HUES64 (cell line): ENCODE measurements at regions not wholly inside any gene's neighbourhood (a gene's known extent, or its start where the extent isn't known, plus 50 kb on each side); places are given as distances from the start of the nearest gene placed in this dataset.
"Not testable (repeated sequence)": the region's sequence is repeated elsewhere in the genome, so short reads cannot be mapped to it uniquely, and the experiment has no call there.

Experiments
- H3K27ac ChIP-seq: 2 replicates; pipeline ENCODE4 v1.7.0; 2013; ENCODE audit warnings: low read depth, low read length, inconsistent platforms
- H3K27me3 ChIP-seq: 2 replicates; pipeline ENCODE4 v1.6.1; 2013; ENCODE audit warnings: mild to moderate bottlenecking, low read length; ENCODE audit not compliant: insufficient read depth
- H3K36me3 ChIP-seq: 2 replicates; pipeline ENCODE4 v1.6.1; 2013; ENCODE audit warnings: mild to moderate bottlenecking, low read length; ENCODE audit not compliant: insufficient read depth
- H3K4me1 ChIP-seq: 2 replicates; pipeline ENCODE4 v1.6.1; 2013; ENCODE audit warnings: mild to moderate bottlenecking, low read length, moderate library complexity; ENCODE audit not compliant: insufficient read depth
- H3K4me3 ChIP-seq: 2 replicates; pipeline ENCODE4 v1.5.1; 2013; ENCODE audit warnings: mild to moderate bottlenecking, low read length, moderate library complexity
- H3K9ac ChIP-seq: 2 replicates; pipeline ENCODE4 v1.6.1; 2013; ENCODE audit warnings: mild to moderate bottlenecking, low read depth, low read length
- H3K9me3 ChIP-seq: 2 replicates; pipeline ENCODE4 v1.6.1; 2013; ENCODE audit warnings: low read depth, low read length; ENCODE audit not compliant: insufficient read depth
- WGBS: fragments of 150-250, 120-280 bp; methylation state at CpG from one replicate; pipeline ENCODE4 v1.1.7; 2013; ENCODE audit warnings: missing lambda C conversion rate; 5-methylcytosine and 5-hydroxymethylcytosine counted together

GRCh38 chr2:111595072-111595471, 288.9 kb downstream of the ANAPC1 start:
- not testable (repeated sequence) for H3K4me1 ChIP-seq, H3K9me3 ChIP-seq, H3K4me3 ChIP-seq, H3K27me3 ChIP-seq, H3K36me3 ChIP-seq, H3K9ac ChIP-seq, H3K27ac ChIP-seq
- 100% methylated on average over 1 of the region's 7 CpGs for WGBS

- not testable (repeated sequence) for H3K27me3 ChIP-seq, H3K36me3 ChIP-seq, H3K4me1 ChIP-seq, H3K9me3 ChIP-seq, H3K27ac ChIP-seq, H3K9ac ChIP-seq, H3K4me3 ChIP-seq
- WGBS: 100% methylated on average over 1 of the region's 4 CpGs
Measured at GRCh38 chr2:111596808-111597705, 286.9 kb downstream of the ANAPC1 start.

GRCh38 chr2:111598944-111599343, 285.0 kb downstream of the ANAPC1 start:
- not testable (repeated sequence) for H3K4me3 ChIP-seq, H3K27me3 ChIP-seq, H3K27ac ChIP-seq, H3K9ac ChIP-seq, H3K9me3 ChIP-seq, H3K4me1 ChIP-seq, H3K36me3 ChIP-seq
- no CpG with 5 or more reads among the region's 2 CpGs for WGBS

GRCh38 chr2:111602259-111602658, 281.7 kb downstream of the ANAPC1 start:
- not testable (repeated sequence) for H3K9me3 ChIP-seq, H3K9ac ChIP-seq, H3K27me3 ChIP-seq, H3K27ac ChIP-seq, H3K36me3 ChIP-seq, H3K4me1 ChIP-seq, H3K4me3 ChIP-seq
- 100% methylated on average over 1 of the region's 7 CpGs for WGBS

- not testable (repeated sequence) for H3K9me3 ChIP-seq, H3K9ac ChIP-seq, H3K4me1 ChIP-seq, H3K4me3 ChIP-seq, H3K27ac ChIP-seq, H3K27me3 ChIP-seq, H3K36me3 ChIP-seq
- 100% methylated on average over 6 of the region's 11 CpGs for WGBS
Measured at GRCh38 chr2:111605798-111606197, 278.2 kb downstream of the ANAPC1 start.

GRCh38 chr2:111606632-111607031, 277.4 kb downstream of the ANAPC1 start:
- H3K9me3 ChIP-seq, H3K27me3 ChIP-seq, H3K36me3 ChIP-seq, H3K27ac ChIP-seq, H3K4me3 ChIP-seq, H3K4me1 ChIP-seq, H3K9ac ChIP-seq: not testable (repeated sequence)
- WGBS: no CpG with 5 or more reads among the region's 1 CpG

- H3K36me3 ChIP-seq, H3K4me3 ChIP-seq, H3K27me3 ChIP-seq, H3K9me3 ChIP-seq, H3K27ac ChIP-seq, H3K4me1 ChIP-seq, H3K9ac ChIP-seq: not testable (repeated sequence)
- 100% methylated on average over 1 of the region's 5 CpGs for WGBS
Measured at GRCh38 chr2:111609146-111609844, 274.7 kb downstream of the ANAPC1 start.

GRCh38 chr2:111610035-111610434, 274.0 kb downstream of the ANAPC1 start:
- H3K36me3 ChIP-seq, H3K27me3 ChIP-seq, H3K4me1 ChIP-seq, H3K27ac ChIP-seq, H3K4me3 ChIP-seq, H3K9me3 ChIP-seq, H3K9ac ChIP-seq: not testable (repeated sequence)
- WGBS: 88% methylated on average over 2 of the region's 2 CpGs

GRCh38 chr2:111616651-111617218, 267.3 kb downstream of the ANAPC1 start:
- WGBS: 94% methylated on average over 8 of the region's 8 CpGs

GRCh38 chr2:111617299-111618225, 266.4 kb downstream of the ANAPC1 start:
- Histone ChIP-seq H3K27me3 (no peaks in the 10 kb centered on the region), H3K4me3 (no peak overlapping the region), H3K9ac (no peak overlapping the region), H3K27ac (no peak overlapping the region), H3K9me3 (no peaks in the 10 kb centered on the region), H3K4me1 (0 out of 2 replicates have a peak, but pooled peaks cover 4% of the 10 kb centered on the region), H3K36me3 (no peaks in the 10 kb centered on the region)
- 79% methylated on average over 8 of the region's 9 CpGs for WGBS

More at GRCh38 chr2:111616651-111617218, 267.3 kb downstream of the ANAPC1 start:
- H3K27ac ChIP-seq: no peak overlapping the region
- H3K27me3 ChIP-seq: no peaks in the 10 kb centered on the region
- no peak overlapping the region for H3K4me3 ChIP-seq
- H3K36me3 ChIP-seq: no peaks in the 10 kb centered on the region
- H3K4me1 ChIP-seq: 0 out of 2 replicates have a peak, but pooled peaks cover 4% of the 10 kb centered on the region
- H3K9ac ChIP-seq: no peak overlapping the region
- no peaks in the 10 kb centered on the region for H3K9me3 ChIP-seq
